ENCODE measurements at regions not wholly inside any gene's neighbourhood (a gene's known extent, or its start where the extent isn't known, plus 50 kb on each side); places are given as distances from the start of the nearest gene placed in this dataset.

DNA sequence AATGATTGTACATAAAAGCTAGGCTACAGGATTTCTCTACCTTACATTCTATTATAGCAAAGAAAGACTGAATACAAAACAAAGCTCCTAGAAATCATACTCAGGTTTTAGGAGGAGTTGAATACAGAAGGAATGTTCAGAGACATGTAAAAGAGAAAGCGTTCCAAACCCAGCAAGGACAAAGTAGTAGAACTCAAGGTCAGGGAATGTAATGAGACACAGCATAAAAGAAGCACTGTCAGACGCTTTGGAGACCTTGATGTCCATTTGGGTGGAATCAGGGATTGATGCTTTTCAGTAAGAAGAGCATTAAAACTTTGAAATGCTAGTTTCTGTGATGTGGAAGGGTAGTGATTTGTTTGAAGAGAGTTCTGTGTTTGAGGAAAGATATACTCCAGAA is 303.6 kb downstream of the PCDH7 start:
- TF ChIP-seq CTCF (conservative IDR thresholded peaks at IDR 0.05 in 1 of 2, IDR thresholded peaks at IDR 0.05 in 1 of 2; ENCODE audit: low read depth in 1 of 2, low read length in 2 of 2) (no peak), EZH2 (IDR thresholded peaks at IDR 0.05; ENCODE audit: low read length, missing control alignments) (no peak)

Data from fibroblast of lung (primary cell).